ENCODE measurements at regions not wholly inside any gene's neighbourhood (a gene's known extent, or its start where the extent isn't known, plus 50 kb on each side); places are given as distances from the start of the nearest gene placed in this dataset.

- no peak overlapping the region for H3K14ac ChIP-seq (ENCODE audit: insufficient read depth, low read length)
- Mint-ChIP-seq H3K9me3 (no peaks in the 10 kb centered on the region; a peak in 1 of 5 replicates), H3K4me3 (no peak overlapping the region), H3K36me3 (ENCODE audit: insufficient read depth in 1 of 3, low read depth in 3 of 3) (no peaks in the 10 kb centered on the region), H3K4me1 (peaks cover 6 to 14% of the 10 kb centered on the region in 2 experiments), H3K27me3 (ENCODE audit: low read depth) (no peaks in the 10 kb centered on the region), H3K27ac (no peak overlapping the region)
- H2AFZ ChIP-seq (ENCODE audit: low read length): no peak overlapping the region
- H3K9ac ChIP-seq (ENCODE audit: extremely low read depth, insufficient read length, low read length): no peak overlapping the region
- no peaks in the 10 kb centered on the region for H3K9me3 ChIP-seq (ENCODE audit: control insufficient read depth, low read depth, low read length)
- no CpG with 5 or more reads among the region's 3 CpGs for WGBS (ENCODE audit: extremely low coverage, insufficient read length, low lambda C conversion rate)
- H2AK5ac ChIP-seq (ENCODE audit: insufficient read length, low read length): no peak overlapping the region
- H3K4me2 ChIP-seq (ENCODE audit: insufficient read depth, insufficient read length, low read length): no peak overlapping the region
- H3K18ac ChIP-seq (ENCODE audit: insufficient read length, low read depth, low read length): no peak overlapping the region
- no peak overlapping the region for H4K91ac ChIP-seq (ENCODE audit: insufficient read length, low read depth, low read length)
- no peaks in the 10 kb centered on the region for H4K20me1 ChIP-seq (ENCODE audit: control insufficient read depth, insufficient read depth, insufficient read length)
- H2BK120ac ChIP-seq (ENCODE audit: low read depth, low read length, poor library complexity, severe bottlenecking): no peak overlapping the region
- no peak overlapping the region for H2BK15ac ChIP-seq (ENCODE audit: low read depth, low read length)
- H3K27ac ChIP-seq (ENCODE audit: insufficient read length, low read depth, low read length): no peak overlapping the region
- no peaks in the 10 kb centered on the region for H3K23me2 ChIP-seq (ENCODE audit: insufficient read length, low read depth, low read length, poor library complexity, severe bottlenecking)
- no peak overlapping the region for H2BK12ac ChIP-seq (ENCODE audit: insufficient read length, low read depth, low read length)
- H2BK5ac ChIP-seq (ENCODE audit: insufficient read length, low read length): no peak overlapping the region
- H3K79me2 ChIP-seq (ENCODE audit: insufficient read depth, low read length): no peaks in the 10 kb centered on the region; the same call in 1 of the 2 replicates
- no peaks in the 10 kb centered on the region for H3K27me3 ChIP-seq (ENCODE audit: insufficient read depth, low read length)
- H3K4ac ChIP-seq (ENCODE audit: low read depth, low read length): no peak overlapping the region
- no peak overlapping the region for H3K23ac ChIP-seq (ENCODE audit: insufficient read length, low read depth, low read length)
- no peaks in the 10 kb centered on the region; the same call in 1 of the 2 replicates for H3K4me1 ChIP-seq (ENCODE audit: insufficient read depth, low read length)
- H3K56ac ChIP-seq (ENCODE audit: insufficient read length, low read depth, low read length): no peak overlapping the region
- no peaks in the 10 kb centered on the region for H3K79me1 ChIP-seq (ENCODE audit: insufficient read depth, low read depth, low read length, poor library complexity, severe bottlenecking)
- no peak overlapping the region for H4K8ac ChIP-seq (replicated peaks; ENCODE audit: insufficient read length, low read depth, low read length)
- TF ChIP-seq CTCF (conservative IDR thresholded peaks at IDR 0.05): no peak
- DNase-seq: no peak
- no peak overlapping the region for H2BK20ac ChIP-seq (ENCODE audit: low read depth, low read length, poor library complexity, severe bottlenecking)
- H4K5ac ChIP-seq (ENCODE audit: insufficient read length, low read depth, low read length): no peak overlapping the region
- H3T11ph ChIP-seq (ENCODE audit: low read length): no peak overlapping the region
Measured at GRCh38 chr12:17077594-17077993, 471.6 kb upstream of the LMO3 start.
